Stimulated activated naive CD8-positive, alpha-beta T cell treated with anti-CD3 and anti-CD28 coated beads, Interleukin-15, amount 100 ng/mL, for 72 hours (primary cell): ENCODE measurements at regions not wholly inside any gene's neighbourhood (a gene's known extent, or its start where the extent isn't known, plus 50 kb on each side); places are given as distances from the start of the nearest gene placed in this dataset.

Experiments used
- ATAC-seq: fragments of 150-1000 bp; cut with Tn5 transposase; 2 replicates; pipeline ENCODE4 v1.10.0; 2021; ENCODE audit warnings: mild to moderate bottlenecking, moderate library complexity
- DNase-seq, 2 donors: peaks; one replicate each; pipeline ENCODE4 v3.0.0; 2021 to 2022
- H3K27ac Mint-ChIP-seq, 2 donors: one replicate each; pipeline ENCODE4 v1.8.0; 2022; ENCODE audit warnings: mild to moderate bottlenecking in 2 of 2, mixed read lengths in 2 of 2, moderate library complexity in 2 of 2
- H3K27me3 Mint-ChIP-seq: one replicate; pipeline ENCODE4 v1.8.0; 2022; ENCODE audit warnings: mixed read lengths
- H3K4me1 Mint-ChIP-seq: one replicate; pipeline ENCODE4 v1.8.0; 2022; ENCODE audit warnings: mild to moderate bottlenecking, mixed read lengths
- H3K4me3 Mint-ChIP-seq, 2 donors: one replicate each; pipeline ENCODE4 v1.8.0; 2022; ENCODE audit warnings: mild to moderate bottlenecking in 2 of 2, mixed read lengths in 2 of 2, moderate library complexity in 1 of 2
- H3K9me3 Mint-ChIP-seq, 2 donors: one replicate each; pipeline ENCODE4 v1.8.0; 2022; ENCODE audit warnings: mixed read lengths in 2 of 2

DNA sequence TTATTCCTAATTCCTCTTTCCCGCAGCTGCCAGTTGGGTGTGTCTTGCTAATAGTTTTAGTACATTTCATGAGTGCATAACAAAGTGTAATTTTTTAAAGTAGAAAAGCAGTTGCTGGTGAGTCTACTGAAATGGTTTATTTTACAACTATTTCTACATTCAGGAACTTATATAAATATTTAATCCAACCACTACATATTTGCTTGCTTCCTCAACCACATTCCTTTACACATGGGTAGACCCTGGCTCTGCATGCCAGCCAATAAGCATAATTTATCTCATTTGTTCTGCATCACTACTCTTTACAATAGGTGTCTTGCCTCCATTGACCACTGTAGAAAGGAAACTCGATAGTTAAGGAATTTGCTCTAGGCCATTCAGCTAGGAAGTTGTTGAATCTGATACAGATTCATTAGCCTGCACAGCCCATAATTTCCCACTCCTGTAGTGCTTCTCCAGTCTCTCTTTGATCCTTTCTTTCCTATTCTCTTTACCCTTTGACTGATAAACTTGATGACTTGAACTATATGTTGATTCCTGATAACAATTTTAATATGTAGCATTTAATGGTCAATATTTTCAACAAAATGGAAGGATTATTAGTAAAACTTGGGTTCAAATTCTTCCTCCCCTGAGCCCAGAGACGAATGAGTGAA, 342.5 kb upstream of the ACTBL2 start:
- H3K9me3 Mint-ChIP-seq, result no peaks in the 10 kb centered on the region
- no peak for ATAC-seq
- H3K4me1 Mint-ChIP-seq, result no peaks in the 10 kb centered on the region
- H3K4me3 Mint-ChIP-seq, result no peak overlapping the region
- H3K27me3 Mint-ChIP-seq, result peaks cover 11% of the 10 kb centered on the region
- no peak for DNase-seq
- no peak overlapping the region for H3K27ac Mint-ChIP-seq

GRCh38 chr5:57824623-57825022, 342.0 kb upstream of the ACTBL2 start:
- peaks cover 11% of the 10 kb centered on the region for H3K27me3 Mint-ChIP-seq
- DNase-seq, result no peak
- no peak overlapping the region for H3K27ac Mint-ChIP-seq

DNA sequence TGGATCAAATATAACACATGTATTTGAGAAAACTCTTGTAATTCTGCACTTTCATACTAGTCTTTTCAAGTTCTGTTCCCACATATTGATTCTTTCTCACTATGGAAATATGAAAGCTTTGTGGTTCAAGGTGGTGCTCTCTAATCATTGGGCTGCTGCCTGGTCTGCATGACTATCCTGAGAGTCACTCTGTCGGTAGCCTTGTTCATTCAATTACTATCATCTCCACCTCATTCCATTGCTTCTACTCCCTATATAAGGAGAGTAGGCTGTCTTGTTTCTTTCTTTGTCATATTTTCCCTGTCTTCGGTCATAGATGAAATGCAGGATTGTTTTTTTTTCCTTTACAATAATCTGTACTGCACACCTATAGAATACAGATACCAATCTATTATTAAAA, 341.4 kb upstream of the ACTBL2 start:
- no peak for ATAC-seq
- DNase-seq, result no peak
- Mint-ChIP-seq H3K27ac (no peak overlapping the region), H3K4me3 (no peak overlapping the region), H3K9me3 (no peaks in the 10 kb centered on the region), H3K27me3 (peaks cover 11% of the 10 kb centered on the region), H3K4me1 (no peaks in the 10 kb centered on the region)

More at GRCh38 chr5:57824623-57825022, 342.0 kb upstream of the ACTBL2 start:
- Mint-ChIP-seq H3K9me3 (no peaks in the 10 kb centered on the region), H3K4me1 (no peaks in the 10 kb centered on the region), H3K4me3 (no peak overlapping the region)
- ATAC-seq, result no peak

DNA sequence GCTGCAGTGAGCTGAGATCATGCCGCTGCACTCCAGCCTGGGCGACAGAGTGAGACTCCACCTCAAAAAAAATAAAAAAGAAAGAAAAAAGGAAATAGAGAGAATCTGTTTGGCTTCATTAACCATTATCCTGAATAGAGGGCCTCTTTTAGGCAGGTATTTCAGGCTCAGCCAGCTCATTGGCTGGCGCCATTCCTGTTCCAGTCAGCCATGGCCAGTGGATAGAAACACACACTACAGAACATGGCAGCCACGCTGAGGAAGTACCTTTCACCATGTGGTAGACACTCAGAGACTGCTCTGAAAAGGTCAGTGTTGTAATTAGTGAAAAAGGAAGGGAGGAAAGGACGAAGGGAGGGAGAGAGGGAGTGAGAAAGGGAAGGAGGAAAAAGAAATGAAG, 340.0 kb upstream of the ACTBL2 start:
- ATAC-seq (no peak), DNase-seq (no peak)
- Mint-ChIP-seq H3K27me3 (peaks cover 11% of the 10 kb centered on the region), H3K27ac (no peak overlapping the region), H3K4me1 (no peaks in the 10 kb centered on the region), H3K9me3 (no peaks in the 10 kb centered on the region), H3K4me3 (no peak overlapping the region)

GRCh38 chr5:57818397-57818796, 335.8 kb upstream of the ACTBL2 start:
- H3K9me3 Mint-ChIP-seq, result no peaks in the 10 kb centered on the region

DNA sequence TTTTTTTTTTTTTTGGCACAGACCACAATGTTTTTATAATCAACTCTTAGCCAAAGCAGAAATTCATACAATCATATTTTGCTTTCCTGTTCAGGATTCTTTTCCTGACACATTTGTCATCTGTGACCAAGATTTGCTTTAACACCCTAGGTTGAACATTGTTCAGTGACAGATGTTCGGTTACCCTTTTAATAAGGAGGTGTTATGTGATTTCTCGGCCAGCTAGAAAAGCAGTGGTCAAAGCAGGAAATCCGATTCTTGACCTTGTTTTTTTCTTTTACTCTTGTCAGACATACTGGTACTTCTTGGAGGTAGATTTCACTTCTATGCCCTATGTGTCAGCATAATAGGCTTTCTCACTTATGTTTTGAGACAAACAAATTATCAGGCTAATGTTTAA, 335.3 kb upstream of the ACTBL2 start:
- DNase-seq (no peak), ATAC-seq (no peak)
- H3K27me3 Mint-ChIP-seq, result no peaks in the 10 kb centered on the region
- H3K4me3 Mint-ChIP-seq, result no peak overlapping the region
- no peaks in the 10 kb centered on the region for H3K4me1 Mint-ChIP-seq
- H3K9me3 Mint-ChIP-seq, result no peaks in the 10 kb centered on the region
- H3K27ac Mint-ChIP-seq, result no peak overlapping the region

More at GRCh38 chr5:57818397-57818796, 335.8 kb upstream of the ACTBL2 start:
- no peak overlapping the region for H3K4me3 Mint-ChIP-seq
- no peaks in the 10 kb centered on the region for H3K27me3 Mint-ChIP-seq
- no peaks in the 10 kb centered on the region for H3K4me1 Mint-ChIP-seq
- DNase-seq (no peak), ATAC-seq (no peak)
- no peak overlapping the region for H3K27ac Mint-ChIP-seq

DNA sequence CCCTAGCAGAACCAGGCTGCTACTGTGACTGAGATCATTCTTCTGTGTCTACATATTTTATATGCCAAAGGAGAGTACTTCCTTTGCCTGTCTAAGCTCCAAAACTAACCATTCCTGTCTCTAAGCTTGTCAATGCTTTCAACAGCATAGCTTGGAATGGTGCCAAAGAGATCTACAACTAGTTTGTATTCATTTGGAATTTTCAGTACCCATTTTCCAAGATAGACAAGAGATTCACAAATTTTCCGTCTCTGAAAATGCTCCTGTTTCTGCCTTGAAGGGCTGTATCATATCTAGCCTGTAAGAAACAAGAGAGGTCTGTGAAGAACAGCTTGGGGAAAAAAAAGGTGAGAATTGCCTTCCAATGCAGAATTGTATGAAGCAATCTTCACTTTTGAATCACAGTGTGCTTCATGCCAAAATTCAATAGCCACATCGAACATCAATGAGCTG, 334.4 kb upstream of the ACTBL2 start:
- H3K9me3 Mint-ChIP-seq, result no peaks in the 10 kb centered on the region
- no peak for ATAC-seq
- H3K27ac Mint-ChIP-seq, result no peak overlapping the region
- H3K4me3 Mint-ChIP-seq, result no peak overlapping the region
- H3K4me1 Mint-ChIP-seq, result no peaks in the 10 kb centered on the region
- no peak for DNase-seq
- H3K27me3 Mint-ChIP-seq, result no peaks in the 10 kb centered on the region

- Mint-ChIP-seq H3K27me3 (no peaks in the 10 kb centered on the region), H3K4me1 (no peaks in the 10 kb centered on the region), H3K4me3 (no peak overlapping the region), H3K27ac (no peak overlapping the region), H3K9me3 (no peaks in the 10 kb centered on the region)
- no peak for DNase-seq
- ATAC-seq, result no peak
Measured at GRCh38 chr5:57816108-57816507, 333.5 kb upstream of the ACTBL2 start.

- no peak for DNase-seq
- no peak overlapping the region for H3K27ac Mint-ChIP-seq
- H3K4me1 Mint-ChIP-seq, result peaks cover 5% of the 10 kb centered on the region
- H3K9me3 Mint-ChIP-seq, result no peaks in the 10 kb centered on the region
- ATAC-seq, result no peak
- H3K27me3 Mint-ChIP-seq, result no peaks in the 10 kb centered on the region
- no peak overlapping the region for H3K4me3 Mint-ChIP-seq
Measured at GRCh38 chr5:57805732-57806131, 323.1 kb upstream of the ACTBL2 start.

GRCh38 chr5:57805170-57805569, 322.6 kb upstream of the ACTBL2 start:
- Mint-ChIP-seq H3K27me3 (no peaks in the 10 kb centered on the region), H3K27ac (no peak overlapping the region), H3K9me3 (no peaks in the 10 kb centered on the region), H3K4me1 (peaks cover 5% of the 10 kb centered on the region), H3K4me3 (no peak overlapping the region)
- DNase-seq (no peak), ATAC-seq (no peak)

DNA sequence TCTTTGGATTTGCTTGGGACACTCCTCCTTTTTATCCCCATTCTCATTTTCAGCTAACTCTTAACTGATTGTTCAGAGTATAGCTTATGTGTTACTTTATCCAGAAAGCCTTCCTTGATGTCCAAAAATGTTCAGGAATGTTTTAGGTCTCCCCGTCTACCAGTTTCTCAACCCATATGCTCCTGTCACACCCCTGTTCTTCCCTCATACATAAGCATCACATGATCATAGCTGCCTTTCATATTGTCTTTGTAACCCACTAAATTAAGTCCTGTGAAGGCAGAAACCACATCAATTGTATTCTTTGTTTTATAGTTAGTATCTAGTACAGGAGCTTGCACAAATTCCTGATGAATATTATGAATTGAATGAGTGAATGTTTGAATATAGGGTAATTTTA, 321.9 kb upstream of the ACTBL2 start:
- Mint-ChIP-seq H3K27ac (no peak overlapping the region), H3K27me3 (no peaks in the 10 kb centered on the region), H3K4me3 (no peak overlapping the region), H3K9me3 (no peaks in the 10 kb centered on the region), H3K4me1 (peaks cover 5% of the 10 kb centered on the region)
- DNase-seq, result no peak
- ATAC-seq, result no peak

DNA sequence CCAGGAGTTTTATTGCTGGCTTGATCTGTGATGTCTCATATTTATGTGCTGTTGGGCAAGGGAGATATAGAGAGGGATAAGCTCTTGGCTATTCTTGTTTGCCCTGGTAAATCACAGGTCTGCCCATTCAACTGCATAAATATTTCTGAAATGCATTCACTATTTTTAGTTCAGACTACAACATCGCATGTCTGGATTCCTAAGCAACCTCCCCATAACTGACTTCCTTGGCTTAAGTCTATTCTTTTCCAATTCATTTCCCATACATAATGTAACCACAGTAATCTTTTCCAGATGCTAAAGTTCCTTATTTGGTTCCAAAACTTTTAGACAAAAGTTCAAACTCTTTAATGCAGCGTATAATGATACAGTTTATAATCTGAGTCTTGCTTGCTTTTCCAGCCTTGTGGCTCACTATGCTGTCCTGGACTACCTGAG, 321.4 kb upstream of the ACTBL2 start:
- no peak overlapping the region for H3K4me3 Mint-ChIP-seq

GRCh38 chr5:57802131-57802530, 319.5 kb upstream of the ACTBL2 start:
- DNase-seq, result no peak
- H3K27ac Mint-ChIP-seq, result no peak overlapping the region
- no peaks in the 10 kb centered on the region for H3K9me3 Mint-ChIP-seq
- H3K4me3 Mint-ChIP-seq, result no peak overlapping the region
- peaks cover 5% of the 10 kb centered on the region for H3K4me1 Mint-ChIP-seq
- no peak for ATAC-seq
- no peaks in the 10 kb centered on the region for H3K27me3 Mint-ChIP-seq

More for the DNA sequence above, 321.4 kb upstream of the ACTBL2 start:
- H3K9me3 Mint-ChIP-seq, result no peaks in the 10 kb centered on the region
- no peak for DNase-seq
- no peaks in the 10 kb centered on the region for H3K27me3 Mint-ChIP-seq
- peaks cover 5% of the 10 kb centered on the region for H3K4me1 Mint-ChIP-seq
- H3K27ac Mint-ChIP-seq, result no peak overlapping the region
- no peak for ATAC-seq

- H3K27me3 Mint-ChIP-seq, result peaks cover 5% of the 10 kb centered on the region
- H3K9me3 Mint-ChIP-seq, result no peaks in the 10 kb centered on the region
- DNase-seq (no peak), ATAC-seq (no peak)
- H3K4me3 Mint-ChIP-seq, result no peak overlapping the region
- H3K4me1 Mint-ChIP-seq, result no peaks in the 10 kb centered on the region
- no peak overlapping the region for H3K27ac Mint-ChIP-seq
Measured at GRCh38 chr5:57795203-57795602, 312.6 kb upstream of the ACTBL2 start.

- Mint-ChIP-seq H3K9me3 (no peaks in the 10 kb centered on the region), H3K4me1 (no peaks in the 10 kb centered on the region), H3K4me3 (no peak overlapping the region), H3K27ac (no peak overlapping the region), H3K27me3 (peaks cover 12% of the 10 kb centered on the region)
- DNase-seq (no peak), ATAC-seq (no peak)
Measured at GRCh38 chr5:57791875-57792274, 309.3 kb upstream of the ACTBL2 start.

GRCh38 chr5:57785946-57786345, 303.3 kb upstream of the ACTBL2 start:
- H3K4me1 Mint-ChIP-seq, result no peaks in the 10 kb centered on the region

GRCh38 chr5:57784121-57784520, 301.5 kb upstream of the ACTBL2 start:
- Mint-ChIP-seq H3K27ac (no peak overlapping the region), H3K27me3 (peaks cover 9% of the 10 kb centered on the region), H3K9me3 (no peaks in the 10 kb centered on the region), H3K4me1 (no peaks in the 10 kb centered on the region), H3K4me3 (no peak overlapping the region)
- ATAC-seq, result no peak
- DNase-seq, result no peak

More at GRCh38 chr5:57785946-57786345, 303.3 kb upstream of the ACTBL2 start:
- no peak overlapping the region for H3K27ac Mint-ChIP-seq
- ATAC-seq (no peak), DNase-seq (no peak)
- H3K27me3 Mint-ChIP-seq, result peaks cover 12% of the 10 kb centered on the region
- no peak overlapping the region for H3K4me3 Mint-ChIP-seq
- no peaks in the 10 kb centered on the region for H3K9me3 Mint-ChIP-seq
